GM10248 (cell line): ENCODE measurements at regions not wholly inside any gene's neighbourhood (a gene's known extent, or its start where the extent isn't known, plus 50 kb on each side); places are given as distances from the start of the nearest gene placed in this dataset.

Experiments
- CTCF ChIA-PET: fragments of 300-600 bp; sonication (Branson Sonifier 250); formaldehyde crosslinking; extraction: SDS; loops from one replicate; lab custom pipeline; 2021; ENCODE audit warnings: antibody characterized with exemption; lab: Yijun Ruan, JAX
- POLR2A ChIA-PET: fragments of 350-650 bp; sonication (Branson Sonifier 250); formaldehyde crosslinking; extraction: SDS; loops from one replicate; lab custom pipeline; 2020; ENCODE audit warnings: antibody characterized with exemption; lab: Yijun Ruan, JAX
- DNase-seq: peaks from one replicate; pipeline ENCODE4 v3.0.0; 2012; ENCODE audit errors: extremely low spot score
- TF ChIP-seq, protein P1 (sequence below): IDR thresholded peaks from 2 replicates; pipeline ENCODE4 v1.5.1; 2012; ENCODE audit warnings: mild to moderate bottlenecking, low read depth; ENCODE audit errors: extremely low read depth, missing control alignments, control extremely low read depth

- no peak for DNase-seq
- CTCF ChIA-PET: interaction anchor here (1.3 kb wide), 1 partner anchor 15 kb away, joined by 4 read pairs; no protein-coding TSS in a partner anchor
- TF ChIP-seq, protein P1, sequence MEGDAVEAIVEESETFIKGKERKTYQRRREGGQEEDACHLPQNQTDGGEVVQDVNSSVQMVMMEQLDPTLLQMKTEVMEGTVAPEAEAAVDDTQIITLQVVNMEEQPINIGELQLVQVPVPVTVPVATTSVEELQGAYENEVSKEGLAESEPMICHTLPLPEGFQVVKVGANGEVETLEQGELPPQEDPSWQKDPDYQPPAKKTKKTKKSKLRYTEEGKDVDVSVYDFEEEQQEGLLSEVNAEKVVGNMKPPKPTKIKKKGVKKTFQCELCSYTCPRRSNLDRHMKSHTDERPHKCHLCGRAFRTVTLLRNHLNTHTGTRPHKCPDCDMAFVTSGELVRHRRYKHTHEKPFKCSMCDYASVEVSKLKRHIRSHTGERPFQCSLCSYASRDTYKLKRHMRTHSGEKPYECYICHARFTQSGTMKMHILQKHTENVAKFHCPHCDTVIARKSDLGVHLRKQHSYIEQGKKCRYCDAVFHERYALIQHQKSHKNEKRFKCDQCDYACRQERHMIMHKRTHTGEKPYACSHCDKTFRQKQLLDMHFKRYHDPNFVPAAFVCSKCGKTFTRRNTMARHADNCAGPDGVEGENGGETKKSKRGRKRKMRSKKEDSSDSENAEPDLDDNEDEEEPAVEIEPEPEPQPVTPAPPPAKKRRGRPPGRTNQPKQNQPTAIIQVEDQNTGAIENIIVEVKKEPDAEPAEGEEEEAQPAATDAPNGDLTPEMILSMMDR: no peak
- POLR2A ChIA-PET: no interaction called here
Observed at GRCh38 chr16:85290626-85291301, 178.5 kb upstream of the CIBAR2 start.

DNA sequence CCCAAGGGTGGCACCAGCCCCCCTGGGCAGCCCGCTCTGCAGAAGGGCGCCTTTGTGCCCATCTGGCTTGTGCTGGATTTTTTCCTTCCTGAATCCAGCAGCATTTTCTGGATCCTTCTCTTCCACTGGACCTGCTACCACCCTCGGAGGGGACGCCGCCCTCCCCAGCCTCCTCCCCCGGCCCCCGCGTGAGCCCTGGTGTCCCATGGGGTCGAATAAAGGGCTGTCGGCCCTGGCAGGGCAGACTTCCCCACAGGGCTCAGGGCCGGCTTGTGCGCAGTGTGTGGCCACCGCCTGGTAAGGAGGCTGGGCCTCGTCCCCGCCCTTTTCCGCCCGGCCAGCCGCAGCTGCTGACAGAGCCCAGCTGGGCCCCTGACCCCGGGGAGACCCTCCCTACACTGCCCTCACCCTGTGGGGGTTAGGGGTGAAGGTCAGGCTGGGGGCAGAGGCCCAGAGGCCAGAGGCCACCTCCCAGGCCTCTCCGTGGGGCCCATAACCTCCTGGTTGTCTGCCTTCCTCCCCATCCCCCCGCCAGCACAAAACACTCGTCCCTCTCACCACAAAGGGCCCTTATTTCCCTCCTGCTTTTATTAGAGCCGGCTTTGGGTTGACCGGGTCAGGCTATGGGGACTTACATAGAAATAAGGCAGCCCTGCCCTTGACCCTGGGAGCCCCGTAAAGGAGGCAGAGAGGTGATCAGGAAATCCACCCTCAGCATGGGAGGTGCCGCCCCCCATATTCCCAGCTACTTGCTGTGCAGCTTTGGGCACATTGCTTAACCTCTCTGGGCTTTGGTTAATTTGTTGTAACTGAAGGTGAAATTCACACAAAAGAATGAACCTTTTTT is 179.3 kb upstream of the CIBAR2 start:
- TF ChIP-seq, protein P1: no peak
- ChIA-PET POLR2A (no interaction called here), CTCF (no interaction called here)
- no peak for DNase-seq

GRCh38 chr16:85293458-85293857 is 181.2 kb upstream of the CIBAR2 start:
- no peak for DNase-seq
- POLR2A ChIA-PET: no interaction called here
- CTCF ChIA-PET: interaction anchor here (0.9 to 1.6 kb wide), 2 partner anchors 9 to 11 kb away, joined by 3 to 5 read pairs; no protein-coding TSS in a partner anchor
- TF ChIP-seq, protein P1: no peak

DNA sequence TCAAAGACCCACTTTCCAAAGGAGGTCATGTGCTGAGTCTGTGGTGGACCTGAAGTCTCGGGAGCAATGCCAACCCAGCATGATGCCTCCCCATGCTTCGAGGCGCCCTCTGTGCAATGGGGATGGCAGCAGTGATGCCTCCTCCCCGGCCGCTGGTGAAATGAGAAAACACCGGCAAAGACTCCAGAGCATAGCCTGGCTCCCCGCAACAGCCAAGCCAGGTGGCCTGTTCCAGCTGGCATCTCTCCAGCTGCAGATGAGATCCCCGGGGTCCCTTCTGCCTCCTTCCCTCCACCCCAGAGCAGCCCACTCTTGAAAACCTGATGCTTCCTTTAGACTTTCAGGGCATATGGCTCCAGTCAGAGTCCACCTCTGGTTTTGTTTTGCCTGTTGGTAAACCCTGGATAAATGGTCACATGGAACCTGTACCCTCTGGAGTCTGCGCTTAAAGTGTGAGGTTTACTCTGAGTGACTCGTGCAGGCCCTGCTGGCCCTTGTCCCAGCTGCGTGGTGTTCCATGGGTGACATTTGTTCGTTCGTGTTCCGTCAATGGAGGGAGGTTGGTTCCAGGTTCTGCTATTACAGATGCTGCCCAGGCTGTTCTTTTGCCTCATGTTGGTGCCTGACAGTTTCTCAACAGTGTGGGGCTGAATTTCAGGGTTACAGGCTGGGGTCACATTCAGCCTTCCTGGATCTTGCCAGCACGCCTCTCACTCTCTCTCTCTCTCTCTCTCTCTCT is 181.8 kb upstream of the CIBAR2 start:
- POLR2A ChIA-PET: no interaction called here
- CTCF ChIA-PET: interaction anchor here (0.9 to 1.6 kb wide), 2 partner anchors 8 to 11 kb away, joined by 3 to 5 read pairs; no protein-coding TSS in a partner anchor
- TF ChIP-seq, protein P1: no peak

GRCh38 chr16:85294810-85295508 is 182.7 kb upstream of the CIBAR2 start:
- no peak for DNase-seq
- TF ChIP-seq, protein P1: no peak
- ChIA-PET POLR2A (no interaction called here), CTCF (no interaction called here)

More for the DNA sequence above, 181.8 kb upstream of the CIBAR2 start:
- no peak for DNase-seq
